ENCODE measurements at regions not wholly inside any gene's neighbourhood (a gene's known extent, or its start where the extent isn't known, plus 50 kb on each side); places are given as distances from the start of the nearest gene placed in this dataset.

- DNase-seq = no peak
Measured at GRCh38 chr14:97298736-97299135, 501.6 kb downstream of the VRK1 start.

- no peak for DNase-seq
Measured at GRCh38 chr14:97299661-97300060, 502.5 kb downstream of the VRK1 start.

GRCh38 chr14:97301931-97302559 is 504.9 kb downstream of the VRK1 start:
- DNase-seq = no peak

GRCh38 chr14:97306133-97306759 is 509.1 kb downstream of the VRK1 start:
- no peak for DNase-seq

GRCh38 chr14:97306760-97307246 is 509.6 kb downstream of the VRK1 start:
- no peak for DNase-seq

GRCh38 chr14:97311411-97311810 is 514.2 kb downstream of the VRK1 start:
- DNase-seq = no peak

- no peak for DNase-seq
Measured at GRCh38 chr14:97312910-97313309, 515.7 kb downstream of the VRK1 start.

- DNase-seq = no peak
Measured at GRCh38 chr14:97315790-97316189, 518.6 kb downstream of the VRK1 start.

- DNase-seq = no peak
Measured at GRCh38 chr14:97318380-97318779, 521.2 kb downstream of the VRK1 start.

GRCh38 chr14:97319691-97320090 is 522.5 kb downstream of the VRK1 start:
- no peak for DNase-seq

GRCh38 chr14:97328743-97329142 is 531.6 kb downstream of the VRK1 start:
- DNase-seq = no peak

- DNase-seq = no peak
Measured at GRCh38 chr14:97329701-97330100, 532.5 kb downstream of the VRK1 start.

GRCh38 chr14:97331058-97331457 is 533.9 kb downstream of the VRK1 start:
- DNase-seq = no peak

GRCh38 chr14:97331526-97331925 is 534.3 kb downstream of the VRK1 start:
- DNase-seq = no peak

GRCh38 chr14:97336179-97336578 is 539.0 kb downstream of the VRK1 start:
- DNase-seq = no peak

- no peak for DNase-seq
Measured at GRCh38 chr14:97336816-97337215, 539.6 kb downstream of the VRK1 start.

GRCh38 chr14:97337267-97337666 is 540.1 kb downstream of the VRK1 start:
- DNase-seq = no peak

- DNase-seq = no peak
Measured at GRCh38 chr14:97337670-97338069, 540.5 kb downstream of the VRK1 start.

GRCh38 chr14:97344666-97345065 is 547.5 kb downstream of the VRK1 start:
- no peak for DNase-seq

GRCh38 chr14:97346675-97347074 is 549.5 kb downstream of the VRK1 start:
- no peak for DNase-seq

- no peak for DNase-seq
Measured at GRCh38 chr14:97349463-97349862, 552.3 kb downstream of the VRK1 start.

- DNase-seq = no peak
Measured at GRCh38 chr14:97349946-97350345, 552.8 kb downstream of the VRK1 start.

- no peak for DNase-seq
Measured at GRCh38 chr14:97350415-97350814, 553.2 kb downstream of the VRK1 start.

All from muscle of arm (tissue), 1 donor.